Astrocyte (in vitro differentiated cells and primary cell): ENCODE measurements at regions not wholly inside any gene's neighbourhood (a gene's known extent, or its start where the extent isn't known, plus 50 kb on each side); places are given as distances from the start of the nearest gene placed in this dataset.

ENCODE experiments used
- DNase-seq: peaks from one replicate; pipeline ENCODE4 v3.0.0-alpha.2; 2010; ENCODE audit warnings: low read depth
- FAIRE-seq: peaks from 2 replicates; lab custom pipeline; 2011; peaks lifted over from hg19 to GRCh38; lab: Jason Lieb, UNC
- H2AFZ ChIP-seq: 2 replicates; pipeline ENCODE4 v1.6.0; 2012; ENCODE audit warnings: low read depth, low read length, inconsistent platforms
- H3K27ac ChIP-seq: 2 replicates; pipeline ENCODE4 v1.5.1; 2011; ENCODE audit warnings: low read depth, low read length, inconsistent platforms
- H3K27me3 ChIP-seq: 2 replicates; pipeline ENCODE4 v1.6.0; 2011; ENCODE audit warnings: low read length, inconsistent platforms; ENCODE audit not compliant: insufficient read depth
- H3K36me3 ChIP-seq: 2 replicates; pipeline ENCODE4 v1.5.1; 2011; ENCODE audit warnings: low read length, inconsistent platforms; ENCODE audit not compliant: insufficient read depth
- H3K4me1 ChIP-seq: 2 replicates; pipeline ENCODE4 v1.5.1; 2011; ENCODE audit warnings: low read length, inconsistent platforms; ENCODE audit not compliant: insufficient read depth
- H3K4me2 ChIP-seq: 2 replicates; pipeline ENCODE4 v1.6.0; 2012; ENCODE audit warnings: low read length, inconsistent platforms
- H3K4me3 ChIP-seq: 2 replicates; pipeline ENCODE4 v1.5.1; 2011; ENCODE audit warnings: low read depth, mild to moderate bottlenecking, low read length, inconsistent platforms; ENCODE audit not compliant: insufficient read depth
- H3K79me2 ChIP-seq: 2 replicates; pipeline ENCODE4 v1.6.0; 2012; ENCODE audit warnings: mild to moderate bottlenecking, low read length, inconsistent platforms; ENCODE audit not compliant: insufficient read depth
- H3K9ac ChIP-seq: 2 replicates; pipeline ENCODE4 v1.6.0; 2012; ENCODE audit warnings: mild to moderate bottlenecking, low read length, inconsistent platforms
- H3K9me3 ChIP-seq: 2 replicates; pipeline ENCODE4 v1.5.1; 2012; ENCODE audit warnings: low read depth, mild to moderate bottlenecking, low read length, inconsistent platforms; ENCODE audit not compliant: insufficient read depth
- H4K20me1 ChIP-seq: 2 replicates; pipeline ENCODE4 v1.6.0; 2012; ENCODE audit warnings: low read length, inconsistent platforms; ENCODE audit not compliant: insufficient read depth
- H3K27ac Mint-ChIP-seq: one replicate; pipeline ENCODE4 v1.8.0; 2021; ENCODE audit warnings: mild to moderate bottlenecking, mixed read lengths; ENCODE audit not compliant: unreplicated experiment
- H3K27me3 Mint-ChIP-seq: one replicate; pipeline ENCODE4 v1.8.0; 2021; ENCODE audit warnings: low read depth, mixed read lengths; ENCODE audit not compliant: unreplicated experiment
- H3K36me3 Mint-ChIP-seq: one replicate; pipeline ENCODE4 v1.8.0; 2021; ENCODE audit warnings: low read depth, mixed read lengths; ENCODE audit not compliant: unreplicated experiment
- H3K4me1 Mint-ChIP-seq: one replicate; pipeline ENCODE4 v1.8.0; 2021; ENCODE audit warnings: low read depth, mixed read lengths; ENCODE audit not compliant: unreplicated experiment
- H3K4me3 Mint-ChIP-seq: one replicate; pipeline ENCODE4 v1.8.0; 2021; ENCODE audit warnings: mild to moderate bottlenecking, moderate library complexity, mixed read lengths; ENCODE audit not compliant: unreplicated experiment
- H3K9me3 Mint-ChIP-seq: one replicate; pipeline ENCODE4 v1.8.0; 2021; ENCODE audit warnings: mild to moderate bottlenecking, mixed read lengths; ENCODE audit not compliant: unreplicated experiment
- CTCF ChIP-seq: IDR thresholded peaks from 2 replicates; pipeline ENCODE4 v1.5.1; 2011; ENCODE audit warnings: low read depth, mild to moderate bottlenecking, inconsistent platforms, low read length, moderate library complexity; ENCODE audit not compliant: insufficient read depth
- EZH2 ChIP-seq: IDR thresholded peaks from 2 replicates; pipeline ENCODE4 v1.6.1; 2012; ENCODE audit warnings: mild to moderate bottlenecking, low read length, inconsistent platforms; ENCODE audit not compliant: insufficient read depth

GRCh38 chr20:40434122-40434521 lies 254.9 kb downstream of the MAFB start:
- Histone ChIP-seq H3K4me2 (no peak overlapping the region), H3K9me3 (no peaks in the 10 kb centered on the region), H3K27me3 (no peaks in the 10 kb centered on the region), H3K36me3 (no peaks in the 10 kb centered on the region), H3K9ac (no peak overlapping the region), H2AFZ (no peak overlapping the region), H4K20me1 (no peaks in the 10 kb centered on the region), H3K4me1 (no peaks in the 10 kb centered on the region), H3K79me2 (no peaks in the 10 kb centered on the region), H3K27ac (no peak overlapping the region), H3K4me3 (no peak overlapping the region)
- Mint-ChIP-seq H3K4me1 (peaks cover 14% of the 10 kb centered on the region), H3K27ac (no peak overlapping the region), H3K9me3 (no peaks in the 10 kb centered on the region), H3K4me3 (no peak overlapping the region), H3K36me3 (no peaks in the 10 kb centered on the region), H3K27me3 (peaks cover 1% of the 10 kb centered on the region)
- TF ChIP-seq CTCF, result no peak
- DNase-seq, result no peak
- no peak for FAIRE-seq

GRCh38 chr20:40433341-40433861 lies 255.6 kb downstream of the MAFB start:
- Histone ChIP-seq H3K9me3 (no peaks in the 10 kb centered on the region), H3K4me3 (no peak overlapping the region), H3K27me3 (no peaks in the 10 kb centered on the region), H3K27ac (no peak overlapping the region), H3K9ac (no peak overlapping the region), H3K4me2 (no peak overlapping the region), H3K4me1 (no peaks in the 10 kb centered on the region), H3K79me2 (no peaks in the 10 kb centered on the region), H4K20me1 (no peaks in the 10 kb centered on the region), H3K36me3 (no peaks in the 10 kb centered on the region), H2AFZ (no peak overlapping the region)
- H3K36me3 Mint-ChIP-seq, result no peaks in the 10 kb centered on the region
- no peak overlapping the region for H3K4me3 Mint-ChIP-seq
- H3K9me3 Mint-ChIP-seq, result no peaks in the 10 kb centered on the region
- FAIRE-seq (no peak), DNase-seq (no peak)
- H3K27me3 Mint-ChIP-seq, result peaks cover 1% of the 10 kb centered on the region
- peaks cover 10% of the 10 kb centered on the region for H3K4me1 Mint-ChIP-seq
- TF ChIP-seq EZH2 (no peak), CTCF (no peak)
- H3K27ac Mint-ChIP-seq, result no peak overlapping the region

GRCh38 chr20:40431611-40432010 lies 257.4 kb downstream of the MAFB start:
- TF ChIP-seq CTCF (no peak), EZH2 (no peak)
- no peak overlapping the region for H3K4me3 ChIP-seq
- H3K4me2 ChIP-seq, result no peak overlapping the region
- no peaks in the 10 kb centered on the region for H3K79me2 ChIP-seq
- H3K36me3 ChIP-seq, result no peaks in the 10 kb centered on the region
- H3K9ac ChIP-seq, result no peak overlapping the region
- no peaks in the 10 kb centered on the region for H3K9me3 Mint-ChIP-seq
- DNase-seq (no peak), FAIRE-seq (no peak)
- no peak overlapping the region for H2AFZ ChIP-seq
- no peak overlapping the region for H3K27ac ChIP-seq
- no peaks in the 10 kb centered on the region for H4K20me1 ChIP-seq
- H3K27me3 Mint-ChIP-seq, result peaks cover 1% of the 10 kb centered on the region
- H3K9me3 ChIP-seq, result no peaks in the 10 kb centered on the region
- H3K36me3 Mint-ChIP-seq, result no peaks in the 10 kb centered on the region
- no peaks in the 10 kb centered on the region for H3K27me3 ChIP-seq
- H3K4me3 Mint-ChIP-seq, result no peak overlapping the region
- H3K27ac Mint-ChIP-seq, result no peak overlapping the region
- peaks cover 6% of the 10 kb centered on the region for H3K4me1 Mint-ChIP-seq
- H3K4me1 ChIP-seq, result no peaks in the 10 kb centered on the region
